Activated CD8-positive, alpha-beta T cell treated with anti-CD3 and anti-CD28 coated beads for 36 hours (primary cell): ENCODE measurements at regions not wholly inside any gene's neighbourhood (a gene's known extent, or its start where the extent isn't known, plus 50 kb on each side); places are given as distances from the start of the nearest gene placed in this dataset.

Experiments
- ATAC-seq: fragments of 200-7000 bp; cut with Tn5 transposase; one replicate; pipeline ENCODE4 v1.10.0; 2021; ENCODE audit warnings: mild to moderate bottlenecking, moderate library complexity
- CTCF ChIA-PET: fragments of 350-600 bp; sonication (Branson Sonifier 250); formaldehyde crosslinking; loops from one replicate; lab custom pipeline; 2021; ENCODE audit warnings: antibody characterized with exemption; lab: Charles Lee
- POLR2A ChIA-PET: fragments of 350-600 bp; sonication (Branson Sonifier 250); formaldehyde crosslinking; loops from one replicate; lab custom pipeline; 2021; ENCODE audit warnings: antibody characterized with exemption; lab: Charles Lee
- DNase-seq: peaks from one replicate; pipeline ENCODE4 v3.0.0-alpha.2; 2020
- H3K27ac Mint-ChIP-seq: one replicate; pipeline ENCODE4 v1.8.0; 2021; ENCODE audit warnings: mild to moderate bottlenecking, mixed read lengths
- H3K27me3 Mint-ChIP-seq: one replicate; pipeline ENCODE4 v1.8.0; 2021; ENCODE audit warnings: mixed read lengths
- H3K36me3 Mint-ChIP-seq: one replicate; pipeline ENCODE4 v1.8.0; 2021; ENCODE audit warnings: low read depth, mixed read lengths
- H3K4me1 Mint-ChIP-seq: one replicate; pipeline ENCODE4 v1.8.0; 2021; ENCODE audit warnings: low read depth, mixed read lengths
- H3K4me3 Mint-ChIP-seq: one replicate; pipeline ENCODE4 v1.8.0; 2021; ENCODE audit warnings: mild to moderate bottlenecking, moderate library complexity, mixed read lengths
- H3K9me3 Mint-ChIP-seq: one replicate; pipeline ENCODE4 v1.8.0; 2021; ENCODE audit warnings: mixed read lengths
- intact Hi-C: fragments of 100-400 bp; cut with micrococcal nuclease; formaldehyde crosslinking; loops from one replicate; pipeline ENCODE4 v1.10.0; 2022
- TF ChIP-seq, protein P1 (sequence below): fragments of 200-600 bp; IDR thresholded peaks from one replicate; pipeline ENCODE4 v1.8.0; 2022; ENCODE audit warnings: antibody characterized with exemption, mild to moderate bottlenecking

DNA sequence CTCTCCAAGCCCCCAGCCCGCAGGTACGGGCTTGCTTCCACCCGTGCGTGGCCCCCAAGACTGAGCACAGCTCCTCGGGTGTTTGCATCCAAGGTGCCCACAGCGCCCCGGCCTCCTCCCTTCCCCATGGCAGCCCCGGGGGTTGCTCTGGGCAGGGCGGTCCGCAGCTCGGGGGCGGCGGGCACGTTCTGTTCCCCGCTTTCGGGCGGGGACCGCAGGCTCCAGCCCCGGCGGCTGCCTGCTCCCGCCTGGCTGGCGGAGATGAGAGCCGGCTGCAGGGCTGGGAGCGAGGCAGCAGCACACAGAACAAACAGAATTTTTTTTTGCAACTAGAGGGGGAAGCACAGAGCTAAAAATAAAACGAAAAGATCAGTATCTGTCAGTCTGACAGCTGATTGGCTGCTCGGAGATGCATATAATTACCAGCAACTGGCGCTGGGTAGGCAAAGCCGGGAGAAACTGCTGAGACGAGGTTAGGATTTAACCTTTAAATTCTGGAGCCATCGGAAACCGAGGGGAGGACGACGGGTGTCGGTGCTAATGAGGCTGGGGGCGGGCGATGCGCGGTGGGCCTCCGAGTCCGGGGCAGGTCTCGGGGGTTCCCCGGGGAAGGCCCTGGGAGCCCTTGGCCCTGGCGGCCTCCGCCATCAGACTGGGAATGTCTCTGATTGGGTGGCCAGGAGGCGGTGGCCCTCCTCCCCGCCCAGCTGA is 142.7 kb upstream of the IER5L start:
- peak overlapping the region; percentile 85 for H3K27ac Mint-ChIP-seq
- POLR2A ChIA-PET = interaction anchor here (0.9 to 2.8 kb wide), 6 partner anchors 14 to 176 kb away, joined by 3 to 14 read pairs (median 4); partner anchors contain the start of gene IER5L

DNA sequence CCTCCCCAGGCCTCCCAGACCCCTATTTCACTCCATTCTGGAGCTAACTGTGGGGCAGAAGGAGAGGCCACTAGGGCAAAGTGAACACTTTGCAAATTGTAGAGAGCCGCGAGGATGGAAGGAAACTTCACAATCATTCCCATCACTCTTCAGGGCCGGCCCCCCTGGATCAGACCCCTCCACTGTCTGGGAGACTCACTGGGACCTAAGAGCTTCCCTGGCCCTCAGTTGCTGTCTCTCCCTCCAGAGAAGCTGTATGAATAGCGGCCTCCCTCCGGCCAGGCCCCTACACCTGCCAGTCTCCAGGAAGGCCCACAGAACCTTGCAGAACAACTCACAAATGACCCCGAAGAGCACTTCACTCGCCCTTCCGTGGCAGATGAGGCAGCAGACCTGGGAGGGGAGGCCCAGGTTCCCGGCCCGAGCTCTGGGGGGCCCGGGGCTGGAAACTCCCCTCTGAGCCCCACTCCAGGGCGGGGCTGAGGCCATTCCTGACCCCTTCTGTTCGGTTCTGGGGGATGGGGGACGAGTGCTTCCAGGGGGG is 141.9 kb upstream of the IER5L start:
- POLR2A ChIA-PET = interaction anchor here (0.9 to 2.8 kb wide), 6 partner anchors 14 to 177 kb away, joined by 3 to 14 read pairs (median 4); partner anchors contain the start of gene IER5L
- TF ChIP-seq, protein P1, sequence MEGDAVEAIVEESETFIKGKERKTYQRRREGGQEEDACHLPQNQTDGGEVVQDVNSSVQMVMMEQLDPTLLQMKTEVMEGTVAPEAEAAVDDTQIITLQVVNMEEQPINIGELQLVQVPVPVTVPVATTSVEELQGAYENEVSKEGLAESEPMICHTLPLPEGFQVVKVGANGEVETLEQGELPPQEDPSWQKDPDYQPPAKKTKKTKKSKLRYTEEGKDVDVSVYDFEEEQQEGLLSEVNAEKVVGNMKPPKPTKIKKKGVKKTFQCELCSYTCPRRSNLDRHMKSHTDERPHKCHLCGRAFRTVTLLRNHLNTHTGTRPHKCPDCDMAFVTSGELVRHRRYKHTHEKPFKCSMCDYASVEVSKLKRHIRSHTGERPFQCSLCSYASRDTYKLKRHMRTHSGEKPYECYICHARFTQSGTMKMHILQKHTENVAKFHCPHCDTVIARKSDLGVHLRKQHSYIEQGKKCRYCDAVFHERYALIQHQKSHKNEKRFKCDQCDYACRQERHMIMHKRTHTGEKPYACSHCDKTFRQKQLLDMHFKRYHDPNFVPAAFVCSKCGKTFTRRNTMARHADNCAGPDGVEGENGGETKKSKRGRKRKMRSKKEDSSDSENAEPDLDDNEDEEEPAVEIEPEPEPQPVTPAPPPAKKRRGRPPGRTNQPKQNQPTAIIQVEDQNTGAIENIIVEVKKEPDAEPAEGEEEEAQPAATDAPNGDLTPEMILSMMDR = no peak
- Mint-ChIP-seq H3K36me3 (no peaks in the 10 kb centered on the region), H3K27me3 (no peaks in the 10 kb centered on the region), H3K27ac (no peak overlapping the region), H3K4me3 (peak overlapping the region; percentile 68), H3K4me1 (peaks cover 26% of the 10 kb centered on the region), H3K9me3 (no peaks in the 10 kb centered on the region)
- intact Hi-C loops = loop anchor here (10.0 kb wide), 2 partner anchors 145 to 285 kb away; partner anchors contain the start of gene IER5L
- CTCF ChIA-PET = interaction anchor here (0.7 to 5.6 kb wide), 11 partner anchors 11 to 264 kb away, joined by 3 to 26 read pairs (median 4); no protein-coding TSS in a partner anchor
- ATAC-seq (no peak), DNase-seq (no peak)

More for the DNA sequence above, 142.7 kb upstream of the IER5L start:
- Mint-ChIP-seq H3K36me3 (no peaks in the 10 kb centered on the region), H3K4me1 (peaks cover 26% of the 10 kb centered on the region), H3K9me3 (no peaks in the 10 kb centered on the region), H3K4me3 (peak overlapping the region; percentile 72), H3K27me3 (no peaks in the 10 kb centered on the region)
- peak; percentile 75 for DNase-seq
- intact Hi-C loops = loop anchor here (10.0 kb wide), 2 partner anchors 146 to 284 kb away; partner anchors contain the start of gene IER5L
- TF ChIP-seq, protein P1 = no peak
- CTCF ChIA-PET = interaction anchor here (0.7 to 5.6 kb wide), 13 partner anchors 10 to 291 kb away, joined by 3 to 26 read pairs (median 3); no protein-coding TSS in a partner anchor
- peak; percentile 89 for ATAC-seq

DNA sequence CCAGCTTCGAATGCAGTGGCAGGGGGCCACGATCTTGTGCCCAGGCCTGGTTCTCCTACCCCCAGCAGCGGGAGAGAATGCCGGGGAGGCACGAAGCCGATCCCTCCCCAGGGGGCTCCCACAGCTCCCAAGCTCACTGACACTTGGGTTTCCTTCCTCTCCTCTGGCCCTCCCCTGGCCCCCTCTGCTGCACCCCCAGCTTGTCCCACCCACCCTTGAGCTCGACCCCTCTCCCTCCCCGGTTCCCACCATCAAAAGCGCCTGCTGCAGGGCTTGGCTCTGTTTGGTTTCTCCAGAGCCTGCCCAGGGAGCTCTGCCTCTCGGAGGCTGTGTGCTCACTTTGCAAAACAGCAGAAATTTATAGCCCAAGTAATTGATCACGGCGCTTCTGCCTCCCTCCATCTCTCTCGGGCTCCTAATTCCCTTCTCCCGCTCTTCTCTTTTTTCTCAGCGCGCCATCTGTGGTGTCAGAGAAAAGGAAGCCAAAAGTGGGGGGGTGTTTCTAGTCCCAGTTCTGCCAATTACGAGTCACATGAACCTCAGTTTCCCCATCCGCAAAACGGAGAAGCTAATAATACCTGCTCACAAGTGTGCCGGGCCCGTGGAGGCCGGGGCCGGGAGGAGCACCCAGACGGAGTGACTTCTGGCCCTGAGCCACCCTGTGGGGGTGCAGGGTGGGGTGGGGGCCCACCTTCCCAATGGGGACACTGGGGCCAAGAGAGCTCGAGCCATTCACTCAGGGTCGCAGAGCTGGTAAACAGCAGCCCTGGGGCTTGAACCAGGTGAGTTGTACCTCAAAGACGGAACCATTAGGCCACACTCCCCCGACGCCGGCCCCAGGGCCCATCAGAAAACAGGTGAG is 141.2 kb upstream of the IER5L start:
- H3K4me1 Mint-ChIP-seq = peaks cover 26% of the 10 kb centered on the region
- no peaks in the 10 kb centered on the region for H3K27me3 Mint-ChIP-seq
- no peaks in the 10 kb centered on the region for H3K9me3 Mint-ChIP-seq
- no peak overlapping the region for H3K27ac Mint-ChIP-seq
- ChIA-PET CTCF (interaction anchor here (1.1 to 5.6 kb wide), 9 partner anchors 12 to 305 kb away, joined by 3 to 26 read pairs (median 6); no protein-coding TSS in a partner anchor), POLR2A (interaction anchor here (1.2 to 2.8 kb wide), 6 partner anchors 11 to 177 kb away, joined by 3 to 14 read pairs (median 4); partner anchors contain the start of gene IER5L)
- DNase-seq = no peak
- no peak for ATAC-seq
- H3K4me3 Mint-ChIP-seq = no peak overlapping the region
- H3K36me3 Mint-ChIP-seq = no peaks in the 10 kb centered on the region
- TF ChIP-seq, protein P1 = no peak
- intact Hi-C loops = no loop called here

DNA sequence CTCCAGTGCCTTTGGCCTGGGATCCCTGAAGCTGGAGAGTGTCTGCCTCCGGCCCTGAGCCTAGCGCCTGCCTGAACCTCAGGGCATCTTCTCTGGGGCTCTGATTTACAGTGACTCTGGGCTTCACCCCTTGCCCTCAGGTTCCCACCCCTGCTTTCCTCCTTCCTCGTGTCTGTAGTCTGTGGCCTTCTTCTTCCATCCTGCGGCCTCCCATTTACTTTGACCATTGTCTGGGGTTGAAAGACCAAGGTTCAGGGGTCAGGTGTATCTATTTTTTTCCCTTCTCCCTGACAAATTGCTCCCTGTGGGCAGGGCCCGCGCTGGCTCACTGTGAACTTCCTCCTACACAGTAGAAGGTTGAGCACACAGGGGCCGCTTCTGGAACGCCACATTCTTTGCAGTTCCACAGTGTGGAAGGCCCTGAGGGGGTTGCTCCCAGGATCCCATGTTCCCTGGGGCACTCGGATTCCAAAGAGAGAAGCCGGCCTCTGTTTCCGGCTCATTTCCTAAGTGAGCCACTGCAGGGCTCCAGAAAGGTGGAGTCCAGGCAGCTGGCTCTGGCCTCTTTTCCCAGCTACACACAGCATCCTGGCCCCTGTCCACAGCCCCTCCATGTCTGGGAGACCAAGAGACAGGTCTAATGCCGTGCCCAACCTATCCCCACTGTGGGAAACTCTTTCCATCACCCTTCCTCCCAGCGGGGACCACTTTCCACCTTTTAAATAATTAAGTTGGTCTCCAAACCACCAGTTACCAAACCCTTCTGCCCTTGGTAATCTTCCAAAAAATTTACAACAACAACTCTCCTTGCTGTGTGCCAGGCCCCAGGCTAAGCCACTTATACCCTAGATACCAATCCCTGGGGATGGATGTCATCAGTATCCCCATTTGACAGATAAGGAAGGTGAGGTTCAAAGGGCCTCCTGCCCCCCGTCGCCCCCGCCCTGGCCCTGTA is 140.3 kb upstream of the IER5L start:
- POLR2A ChIA-PET = interaction anchor here (0.8 to 1.6 kb wide), 2 partner anchors 10 to 142 kb away, joined by 3 to 5 read pairs; no protein-coding TSS in a partner anchor

More for the DNA sequence above, 140.3 kb upstream of the IER5L start:
- Mint-ChIP-seq H3K4me1 (peaks cover 20% of the 10 kb centered on the region), H3K27me3 (no peaks in the 10 kb centered on the region), H3K27ac (no peak overlapping the region), H3K4me3 (no peak overlapping the region), H3K9me3 (no peaks in the 10 kb centered on the region), H3K36me3 (no peaks in the 10 kb centered on the region)
- CTCF ChIA-PET = interaction anchor here (1.1 to 5.6 kb wide), 5 partner anchors 145 to 306 kb away, joined by 3 to 26 read pairs (median 5); no protein-coding TSS in a partner anchor
- intact Hi-C loops = no loop called here
- TF ChIP-seq, protein P1 = no peak
- ATAC-seq (no peak), DNase-seq (no peak)
